ENCODE measurements at regions not wholly inside any gene's neighbourhood (a gene's known extent, or its start where the extent isn't known, plus 50 kb on each side); places are given as distances from the start of the nearest gene placed in this dataset.

DNA sequence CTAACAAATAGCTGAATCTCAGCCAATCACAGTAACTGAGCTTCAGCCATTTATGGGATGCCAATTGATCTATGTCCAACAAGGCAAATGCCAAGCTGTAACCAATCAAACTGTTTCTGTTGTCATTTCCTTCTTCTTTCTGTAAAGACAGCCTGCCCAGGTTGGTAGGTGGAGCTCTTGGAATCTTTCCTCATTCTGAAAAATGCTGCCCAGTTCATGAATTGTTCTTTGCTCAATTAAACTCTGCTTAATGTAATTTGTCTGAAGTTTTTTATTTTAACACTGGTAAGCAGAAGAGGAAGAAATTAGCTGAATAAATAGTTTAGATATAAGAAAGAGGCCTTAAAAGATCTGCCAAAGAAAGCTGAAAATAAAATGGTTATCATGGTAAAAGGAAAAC, 1235.6 kb downstream of the EFNA5 start:
- TF ChIP-seq, protein P1, sequence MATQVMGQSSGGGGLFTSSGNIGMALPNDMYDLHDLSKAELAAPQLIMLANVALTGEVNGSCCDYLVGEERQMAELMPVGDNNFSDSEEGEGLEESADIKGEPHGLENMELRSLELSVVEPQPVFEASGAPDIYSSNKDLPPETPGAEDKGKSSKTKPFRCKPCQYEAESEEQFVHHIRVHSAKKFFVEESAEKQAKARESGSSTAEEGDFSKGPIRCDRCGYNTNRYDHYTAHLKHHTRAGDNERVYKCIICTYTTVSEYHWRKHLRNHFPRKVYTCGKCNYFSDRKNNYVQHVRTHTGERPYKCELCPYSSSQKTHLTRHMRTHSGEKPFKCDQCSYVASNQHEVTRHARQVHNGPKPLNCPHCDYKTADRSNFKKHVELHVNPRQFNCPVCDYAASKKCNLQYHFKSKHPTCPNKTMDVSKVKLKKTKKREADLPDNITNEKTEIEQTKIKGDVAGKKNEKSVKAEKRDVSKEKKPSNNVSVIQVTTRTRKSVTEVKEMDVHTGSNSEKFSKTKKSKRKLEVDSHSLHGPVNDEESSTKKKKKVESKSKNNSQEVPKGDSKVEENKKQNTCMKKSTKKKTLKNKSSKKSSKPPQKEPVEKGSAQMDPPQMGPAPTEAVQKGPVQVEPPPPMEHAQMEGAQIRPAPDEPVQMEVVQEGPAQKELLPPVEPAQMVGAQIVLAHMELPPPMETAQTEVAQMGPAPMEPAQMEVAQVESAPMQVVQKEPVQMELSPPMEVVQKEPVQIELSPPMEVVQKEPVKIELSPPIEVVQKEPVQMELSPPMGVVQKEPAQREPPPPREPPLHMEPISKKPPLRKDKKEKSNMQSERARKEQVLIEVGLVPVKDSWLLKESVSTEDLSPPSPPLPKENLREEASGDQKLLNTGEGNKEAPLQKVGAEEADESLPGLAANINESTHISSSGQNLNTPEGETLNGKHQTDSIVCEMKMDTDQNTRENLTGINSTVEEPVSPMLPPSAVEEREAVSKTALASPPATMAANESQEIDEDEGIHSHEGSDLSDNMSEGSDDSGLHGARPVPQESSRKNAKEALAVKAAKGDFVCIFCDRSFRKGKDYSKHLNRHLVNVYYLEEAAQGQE (IDR thresholded peaks at IDR 0.05; ENCODE audit: insufficient read depth in 1 of 2, low read depth in 2 of 2, low read length in 2 of 2): no peak
- TF ChIP-seq SIN3A (IDR thresholded peaks at IDR 0.05; ENCODE audit: borderline replicate concordance, insufficient read depth, low read length): no peak
- TF ChIP-seq TAF1 (IDR thresholded peaks at IDR 0.05; ENCODE audit: borderline replicate concordance, insufficient read depth, low read length): no peak
- no peak for TF ChIP-seq POLR2AphosphoS5 (IDR thresholded peaks at IDR 0.05; ENCODE audit: low read depth, low read length)
- TF ChIP-seq FOXP2 (optimal IDR thresholded peaks at IDR 0.05; ENCODE audit: borderline replicate concordance, extremely low read depth, extremely low read length, insufficient read depth): no peak

DNA sequence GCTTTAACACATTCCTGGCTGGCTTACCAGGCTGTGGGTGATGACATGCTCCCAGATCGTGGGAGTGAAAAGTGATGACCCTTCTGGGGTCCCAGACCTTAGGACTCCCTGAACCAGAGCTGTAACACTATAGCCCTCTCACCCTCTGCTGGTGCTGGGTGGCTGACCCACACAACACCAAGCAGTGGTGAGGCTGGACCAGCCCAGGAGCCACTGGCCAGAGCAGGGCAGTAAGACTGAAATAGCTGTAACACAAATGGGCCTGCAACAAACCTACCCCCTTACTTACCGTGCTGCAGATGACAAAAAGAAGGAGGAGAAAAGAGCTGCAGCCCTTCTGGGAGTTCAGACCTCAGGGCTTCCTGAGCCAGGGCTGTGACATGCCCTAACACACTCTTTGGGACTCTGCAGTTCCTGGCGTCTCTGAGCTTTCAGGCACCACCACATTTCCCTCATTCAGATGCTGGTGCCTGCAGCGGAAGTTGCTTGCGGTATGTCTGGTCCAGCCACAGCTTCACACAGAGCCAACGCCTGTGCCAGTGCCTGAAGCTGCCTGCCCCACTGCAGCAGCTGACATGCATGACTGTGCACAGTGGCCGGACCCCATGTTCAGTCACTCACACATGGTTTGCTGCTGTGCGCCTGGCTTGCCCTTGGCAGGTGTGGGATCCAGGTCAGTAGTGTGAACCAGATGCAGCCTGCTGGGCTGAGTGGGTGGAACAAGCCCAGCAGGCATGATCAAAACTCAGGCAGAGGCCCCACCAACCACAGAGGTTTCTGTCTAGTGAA, 1247.4 kb downstream of the EFNA5 start:
- TF ChIP-seq, protein P1 (IDR thresholded peaks at IDR 0.05; ENCODE audit: insufficient read depth in 1 of 2, low read depth in 2 of 2, low read length in 2 of 2): no peak
- no peak for TF ChIP-seq SIN3A (IDR thresholded peaks at IDR 0.05; ENCODE audit: borderline replicate concordance, insufficient read depth, low read length)
- TF ChIP-seq TAF1 (IDR thresholded peaks at IDR 0.05; ENCODE audit: borderline replicate concordance, insufficient read depth, low read length): no peak
- no peak for TF ChIP-seq FOXP2 (optimal IDR thresholded peaks at IDR 0.05; ENCODE audit: borderline replicate concordance, extremely low read depth, extremely low read length, insufficient read depth)
- TF ChIP-seq POLR2AphosphoS5 (IDR thresholded peaks at IDR 0.05; ENCODE audit: low read depth, low read length): no peak

DNA sequence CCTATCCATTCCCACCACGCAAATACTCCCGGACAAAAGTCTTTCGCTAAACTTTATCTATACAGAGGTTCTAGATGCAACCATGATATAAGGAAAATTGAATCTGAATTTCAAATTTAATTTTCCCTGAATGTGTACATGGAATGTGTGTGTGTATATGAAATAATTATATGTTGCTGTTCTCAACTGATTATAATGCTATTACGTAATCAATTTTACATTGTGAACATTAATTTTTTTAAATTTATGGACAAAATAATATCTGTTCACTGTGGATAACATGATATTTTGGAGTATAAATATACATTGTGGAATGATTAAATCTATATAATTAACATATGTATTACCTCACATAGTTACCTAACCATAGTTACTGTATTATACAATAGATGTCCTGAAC, 1250.6 kb downstream of the EFNA5 start:
- no peak for TF ChIP-seq FOXP2 (optimal IDR thresholded peaks at IDR 0.05; ENCODE audit: borderline replicate concordance, extremely low read depth, extremely low read length, insufficient read depth)

DNA sequence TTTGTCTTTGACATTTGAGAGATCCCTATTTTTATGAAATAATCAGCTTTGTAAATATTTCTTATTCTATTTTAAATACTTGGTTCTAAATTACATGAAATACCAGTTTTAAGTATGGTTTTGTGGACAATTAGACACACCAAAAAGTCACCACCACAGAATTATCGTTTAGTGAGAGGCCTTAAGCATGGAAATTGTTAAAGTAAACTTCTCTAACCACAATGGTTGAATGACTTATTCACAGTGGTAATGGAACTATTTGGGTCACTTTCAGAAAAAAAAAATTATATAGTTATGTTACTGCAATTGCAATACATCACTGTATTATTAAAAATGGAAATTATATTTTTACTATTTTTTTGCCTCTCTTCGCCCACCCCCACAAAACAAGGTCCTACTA, 1252.5 kb downstream of the EFNA5 start:
- TF ChIP-seq FOXP2 (optimal IDR thresholded peaks at IDR 0.05; ENCODE audit: borderline replicate concordance, extremely low read depth, extremely low read length, insufficient read depth) (no peak), POLR2AphosphoS5 (IDR thresholded peaks at IDR 0.05; ENCODE audit: low read depth, low read length) (no peak), SIN3A (IDR thresholded peaks at IDR 0.05; ENCODE audit: borderline replicate concordance, insufficient read depth, low read length) (no peak), TAF1 (IDR thresholded peaks at IDR 0.05; ENCODE audit: borderline replicate concordance, insufficient read depth, low read length) (no peak)
- TF ChIP-seq, protein P1 (IDR thresholded peaks at IDR 0.05; ENCODE audit: insufficient read depth in 1 of 2, low read depth in 2 of 2, low read length in 2 of 2): no peak

DNA sequence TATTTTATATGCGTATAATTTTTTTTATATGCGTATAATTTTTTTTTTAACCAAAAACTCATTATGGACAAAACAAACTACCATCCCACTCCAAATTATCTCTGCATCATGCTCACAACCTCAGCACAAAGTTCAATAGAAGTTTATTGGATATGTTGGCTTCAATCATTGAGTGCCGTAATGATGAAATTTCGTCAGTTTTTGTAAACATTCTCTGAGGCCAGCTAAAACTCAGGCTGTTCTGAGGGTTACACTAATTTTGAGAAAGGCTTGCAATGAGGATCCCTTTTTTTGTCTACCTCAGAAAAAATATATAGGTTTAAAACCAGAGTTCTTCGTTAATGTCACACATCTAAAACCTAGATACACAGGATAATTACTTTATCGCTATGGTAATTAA, 1253.2 kb downstream of the EFNA5 start:
- TF ChIP-seq SIN3A (IDR thresholded peaks at IDR 0.05; ENCODE audit: borderline replicate concordance, insufficient read depth, low read length) (no peak), TAF1 (IDR thresholded peaks at IDR 0.05; ENCODE audit: borderline replicate concordance, insufficient read depth, low read length) (no peak), POLR2AphosphoS5 (IDR thresholded peaks at IDR 0.05; ENCODE audit: low read depth, low read length) (no peak)
- TF ChIP-seq, protein P1 (IDR thresholded peaks at IDR 0.05; ENCODE audit: insufficient read depth in 1 of 2, low read depth in 2 of 2, low read length in 2 of 2): no peak

Data from PFSK-1 (cell line).